ENCODE measurements at regions not wholly inside any gene's neighbourhood (a gene's known extent, or its start where the extent isn't known, plus 50 kb on each side); places are given as distances from the start of the nearest gene placed in this dataset.

DNA sequence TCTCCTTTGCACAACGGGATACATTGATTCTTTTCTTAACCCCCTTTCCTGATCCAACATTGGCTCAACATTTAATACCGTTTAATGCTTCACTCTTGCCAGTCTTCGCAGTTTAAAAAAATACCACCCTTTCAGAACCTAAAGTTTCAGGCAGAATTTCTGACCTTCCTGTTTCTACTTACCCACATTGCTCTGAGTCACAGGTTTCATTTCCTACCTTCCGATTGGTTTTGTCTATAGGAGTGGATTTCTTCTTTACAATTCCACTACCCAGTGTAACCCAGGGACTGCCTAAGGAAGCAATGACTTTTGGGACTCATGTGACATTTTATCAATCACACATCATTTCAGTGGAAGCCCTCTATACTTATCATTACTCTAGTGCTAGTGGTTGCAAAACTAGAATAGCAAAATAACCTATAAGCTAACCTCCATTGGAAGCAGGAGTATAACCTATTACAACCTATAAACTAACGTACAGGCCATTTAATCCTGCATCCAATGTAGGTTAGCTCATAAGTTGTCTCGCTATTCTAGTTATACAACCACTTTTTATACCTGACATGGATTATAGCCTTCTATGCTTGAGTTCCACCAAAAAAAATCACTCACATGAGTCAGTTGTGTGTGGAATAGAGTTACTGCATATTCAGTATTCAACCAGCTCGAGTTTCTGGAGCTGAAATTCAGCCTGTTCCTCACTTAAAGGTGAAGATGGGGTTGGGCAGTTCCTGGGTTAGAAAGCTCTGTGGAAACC lies 64.9 kb upstream of the KITLG start:
- DNase-seq (ENCODE audit: low read depth in 3 of 3): no peak

DNA sequence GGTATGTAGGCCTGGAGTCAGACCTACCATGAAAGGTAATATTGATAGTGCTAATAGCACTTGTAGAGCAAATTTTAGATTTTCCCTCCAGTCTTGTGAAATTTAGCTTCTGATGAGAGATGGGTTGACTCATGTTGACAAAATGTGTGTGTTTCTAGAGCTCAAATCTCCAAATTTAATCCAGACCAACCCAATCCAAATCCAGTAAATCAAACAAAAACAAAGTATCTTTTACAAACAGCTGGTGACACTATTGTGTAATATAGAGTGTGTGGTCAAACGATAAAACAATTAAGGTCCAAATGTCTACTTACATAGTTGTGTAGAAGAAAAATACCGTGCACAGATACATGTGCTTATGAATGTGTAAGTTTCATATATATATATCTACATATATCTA lies 63.4 kb upstream of the KITLG start:
- no peak for DNase-seq (ENCODE audit: low read depth in 3 of 3)

DNA sequence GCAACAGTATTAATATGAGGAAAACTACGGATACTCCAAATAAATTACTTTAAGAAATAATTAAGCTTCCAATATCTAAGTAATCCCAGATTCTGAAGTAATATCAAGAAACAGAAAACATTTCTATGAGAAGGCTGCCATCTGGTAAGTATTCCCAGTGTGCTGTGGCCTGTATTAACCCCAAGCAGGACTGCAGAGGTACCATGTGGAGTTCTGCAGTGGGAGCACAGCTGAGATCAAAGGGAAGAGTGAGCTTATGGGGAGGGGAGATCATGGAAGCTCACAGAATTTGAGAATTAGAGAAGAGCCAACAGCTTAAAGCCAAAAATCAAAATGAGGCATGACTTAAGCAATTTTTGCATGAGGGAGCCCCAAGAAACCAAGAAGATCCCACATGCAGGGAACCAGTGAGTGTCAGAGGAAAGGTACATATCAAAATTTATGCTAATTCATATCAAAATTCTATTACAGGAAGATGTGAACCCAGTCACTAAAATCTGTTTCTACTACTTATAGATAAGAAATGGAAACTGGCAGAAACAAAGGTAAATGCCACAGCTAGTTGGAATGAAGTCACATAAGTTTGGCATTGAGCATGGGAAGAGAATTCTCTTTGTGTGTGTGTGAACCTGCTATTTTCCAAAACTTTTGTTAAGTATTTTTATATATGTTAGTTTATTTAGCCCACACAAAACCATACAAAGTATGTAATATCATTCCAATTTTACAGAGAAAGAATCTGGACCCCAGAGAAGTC lies 62.6 kb upstream of the KITLG start:
- no peak for DNase-seq (ENCODE audit: low read depth in 3 of 3)

DNA sequence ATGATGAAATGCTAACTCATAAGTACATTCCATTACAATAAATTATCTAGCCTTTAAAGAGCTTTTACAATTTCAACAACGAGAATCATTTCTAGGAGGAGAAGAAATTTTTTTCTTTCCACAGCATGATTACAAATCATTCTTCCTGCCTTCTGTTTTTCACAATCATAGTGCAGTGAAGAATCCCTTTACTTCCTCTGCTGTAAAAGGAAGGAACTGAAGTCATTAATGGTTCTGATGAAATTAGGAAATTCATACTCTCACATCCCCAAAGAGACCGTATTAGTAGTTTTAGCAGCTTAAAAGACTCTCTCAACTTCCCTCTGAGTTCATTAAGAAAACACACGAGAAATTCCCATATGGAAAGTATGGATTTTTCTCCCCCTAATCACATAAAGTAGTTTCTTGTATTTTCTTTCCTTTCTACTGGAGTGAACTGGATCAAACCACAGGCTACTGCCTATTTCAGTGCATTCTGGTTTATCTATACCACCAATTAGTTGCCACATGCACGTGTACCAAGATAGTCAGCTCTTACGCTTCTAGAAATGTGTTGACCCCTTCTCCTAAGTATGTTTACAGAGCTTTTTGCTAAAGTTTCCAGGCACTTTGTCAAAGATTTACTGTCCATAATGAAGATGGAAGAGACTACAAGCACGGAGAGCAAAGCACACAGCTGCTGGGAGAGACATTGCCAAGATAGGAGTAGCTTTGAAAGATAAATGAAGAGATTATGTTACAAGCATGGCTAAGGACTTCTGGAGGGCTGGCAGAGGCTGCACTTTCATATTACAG lies 58.9 kb upstream of the KITLG start:
- no peak for DNase-seq (ENCODE audit: low read depth in 3 of 3)

DNA sequence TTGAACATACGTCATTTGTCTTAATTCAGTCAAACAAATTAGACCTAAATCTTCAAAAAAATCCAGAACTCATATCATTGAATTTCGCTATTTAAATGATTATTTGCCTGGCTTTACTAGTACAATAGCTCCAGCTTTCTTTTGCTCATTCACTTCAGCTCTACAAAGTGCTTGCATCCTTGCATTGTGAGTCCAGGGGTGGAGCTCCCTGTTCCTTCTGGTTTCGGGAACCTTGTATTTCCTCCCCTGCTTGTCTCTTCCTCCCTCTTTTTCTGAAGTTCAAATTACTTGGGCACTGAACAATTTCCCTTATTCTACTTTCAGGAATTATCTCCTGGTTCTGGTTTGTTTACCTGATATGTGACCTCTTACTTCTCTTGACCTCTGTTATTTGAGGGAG lies 58.1 kb upstream of the KITLG start:
- no peak for DNase-seq (ENCODE audit: low read depth in 3 of 3)

DNA sequence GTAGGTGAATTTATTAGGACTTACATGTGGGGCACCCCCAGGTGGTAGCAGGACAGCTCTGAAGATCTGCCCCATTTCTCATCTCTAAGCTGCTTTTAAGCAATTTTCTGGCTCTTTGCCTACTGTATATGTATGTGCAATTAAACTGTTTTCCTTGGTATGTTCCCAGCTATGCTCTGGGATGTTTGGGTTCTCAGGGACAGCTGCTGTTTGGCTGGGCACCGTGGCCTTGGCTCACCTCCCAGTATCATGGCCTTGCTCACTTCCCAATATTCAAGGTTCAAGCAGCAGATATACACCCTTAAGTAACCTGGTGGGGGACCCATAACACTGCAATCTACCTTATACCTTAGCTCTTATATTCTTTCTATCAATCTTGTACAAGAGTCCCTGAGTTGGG lies 53.7 kb upstream of the KITLG start:
- no peak for DNase-seq (ENCODE audit: low read depth in 3 of 3)

DNA sequence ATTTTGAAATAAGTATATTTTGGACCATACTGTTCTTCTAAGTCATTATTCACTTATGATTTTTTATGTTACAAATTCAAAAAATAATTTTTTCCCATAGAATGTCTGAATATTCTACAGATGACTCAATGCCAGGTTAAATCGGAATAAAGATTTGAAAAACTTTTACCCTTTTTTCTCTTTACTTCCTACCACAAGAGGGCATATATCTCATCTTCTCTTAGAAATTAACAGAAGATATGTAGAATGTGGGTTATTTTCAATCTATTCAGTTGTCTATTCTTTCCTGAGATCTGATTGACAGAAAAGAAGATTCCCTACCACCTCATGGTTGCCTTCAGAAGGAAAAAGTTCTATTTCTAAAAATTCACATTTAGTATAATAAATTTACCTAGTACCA lies 53.0 kb upstream of the KITLG start:
- no peak for DNase-seq (ENCODE audit: low read depth in 3 of 3)

DNA sequence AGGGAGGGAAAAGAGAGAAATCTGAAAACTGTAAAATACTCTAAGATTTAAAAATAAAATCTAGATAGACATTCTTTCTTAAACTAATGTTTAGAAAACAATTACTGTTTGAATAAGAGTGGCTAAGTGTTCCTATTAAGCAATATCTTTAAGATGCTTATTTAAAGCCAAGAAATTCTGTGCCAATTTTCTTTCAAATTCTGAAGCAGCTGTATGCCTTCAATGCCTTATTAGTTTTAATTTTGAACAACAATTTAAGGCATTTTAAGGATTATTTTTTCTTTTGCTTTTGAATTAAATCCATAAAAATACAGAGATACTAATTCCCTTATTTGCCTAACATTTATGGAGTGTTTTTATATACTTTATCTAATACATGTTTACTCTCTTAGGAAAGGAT lies 50.3 kb upstream of the KITLG start:
- no peak for DNase-seq (ENCODE audit: low read depth in 3 of 3)
